Retinal pigment epithelial cell (primary cell): ENCODE measurements at regions not wholly inside any gene's neighbourhood (a gene's known extent, or its start where the extent isn't known, plus 50 kb on each side); places are given as distances from the start of the nearest gene placed in this dataset.

ENCODE experiments used
- DNase-seq: peaks from one replicate; pipeline ENCODE4 v3.0.0-alpha.2; 2010; ENCODE audit warnings: low read depth
- H3K4me3 ChIP-seq: 2 replicates; pipeline ENCODE4 v1.5.1; 2011; ENCODE audit warnings: mild to moderate bottlenecking, low read length, control low read depth, moderate library complexity
- TF ChIP-seq, protein P1 (sequence below): conservative IDR thresholded peaks from 2 replicates; pipeline ENCODE4 v1.5.1; 2011; ENCODE audit warnings: low read depth, low read length, control low read depth, inconsistent platforms

DNA sequence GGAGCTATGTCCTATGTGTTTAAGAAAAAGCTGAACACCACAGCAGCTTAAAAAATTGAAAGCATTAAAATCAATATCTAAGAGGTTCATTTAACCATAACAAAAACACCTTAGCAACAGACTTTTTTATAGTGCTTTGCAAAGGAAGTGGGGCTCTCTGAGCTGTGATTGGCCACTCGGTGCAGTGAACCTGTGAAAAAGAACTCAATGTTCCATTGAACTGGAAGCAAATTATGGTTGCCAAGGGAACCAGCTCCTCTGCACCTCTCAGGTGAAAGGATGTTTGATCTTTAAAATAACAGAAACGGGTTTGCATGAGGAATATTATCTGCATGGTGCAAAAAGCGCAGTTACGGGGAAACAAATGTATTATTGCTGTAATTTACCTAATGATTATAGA lies 149.4 kb downstream of the SNAPC1 start:
- DNase-seq, result no peak
- no peak overlapping the region for H3K4me3 ChIP-seq
- TF ChIP-seq, protein P1, sequence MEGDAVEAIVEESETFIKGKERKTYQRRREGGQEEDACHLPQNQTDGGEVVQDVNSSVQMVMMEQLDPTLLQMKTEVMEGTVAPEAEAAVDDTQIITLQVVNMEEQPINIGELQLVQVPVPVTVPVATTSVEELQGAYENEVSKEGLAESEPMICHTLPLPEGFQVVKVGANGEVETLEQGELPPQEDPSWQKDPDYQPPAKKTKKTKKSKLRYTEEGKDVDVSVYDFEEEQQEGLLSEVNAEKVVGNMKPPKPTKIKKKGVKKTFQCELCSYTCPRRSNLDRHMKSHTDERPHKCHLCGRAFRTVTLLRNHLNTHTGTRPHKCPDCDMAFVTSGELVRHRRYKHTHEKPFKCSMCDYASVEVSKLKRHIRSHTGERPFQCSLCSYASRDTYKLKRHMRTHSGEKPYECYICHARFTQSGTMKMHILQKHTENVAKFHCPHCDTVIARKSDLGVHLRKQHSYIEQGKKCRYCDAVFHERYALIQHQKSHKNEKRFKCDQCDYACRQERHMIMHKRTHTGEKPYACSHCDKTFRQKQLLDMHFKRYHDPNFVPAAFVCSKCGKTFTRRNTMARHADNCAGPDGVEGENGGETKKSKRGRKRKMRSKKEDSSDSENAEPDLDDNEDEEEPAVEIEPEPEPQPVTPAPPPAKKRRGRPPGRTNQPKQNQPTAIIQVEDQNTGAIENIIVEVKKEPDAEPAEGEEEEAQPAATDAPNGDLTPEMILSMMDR, result no peak

DNA sequence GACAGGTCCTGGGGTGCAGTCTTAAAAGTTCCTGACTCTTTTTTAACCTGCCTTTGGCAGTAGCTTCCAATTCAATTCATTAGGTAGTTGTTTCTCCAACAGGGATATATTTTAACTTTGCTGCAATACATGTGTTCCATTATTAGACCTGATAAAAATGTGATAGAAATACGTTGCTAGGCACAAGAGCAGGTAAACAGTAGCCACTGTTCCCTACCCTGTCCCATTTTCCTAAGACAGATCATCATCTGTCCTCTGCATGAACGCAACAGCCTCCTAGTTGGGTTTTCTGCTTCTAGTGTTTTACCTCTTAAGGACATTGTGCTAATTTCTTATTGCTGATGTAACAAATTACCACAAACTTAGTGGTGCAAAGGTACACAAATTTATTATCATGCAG lies 156.8 kb downstream of the SNAPC1 start:
- DNase-seq, result no peak
- TF ChIP-seq, protein P1, result no peak
- no peak overlapping the region for H3K4me3 ChIP-seq

DNA sequence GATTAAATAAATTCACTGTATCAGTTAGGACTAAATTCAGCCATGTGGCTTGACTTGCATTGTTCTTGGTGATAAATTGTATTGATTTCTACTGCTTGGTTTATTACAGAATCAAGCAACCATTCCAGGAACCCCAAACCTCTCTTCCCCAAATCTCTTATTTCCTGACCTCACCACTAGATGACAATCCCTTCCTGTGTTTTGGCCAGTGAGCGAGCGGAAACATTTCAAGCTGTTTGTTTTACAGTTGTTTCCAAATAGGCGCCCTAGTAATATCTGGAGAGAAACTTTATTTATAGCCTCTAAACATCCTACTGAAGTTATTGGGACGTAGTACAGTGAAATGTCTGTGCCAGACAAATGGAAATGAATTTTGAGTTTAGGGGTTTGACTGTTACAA lies 161.1 kb downstream of the SNAPC1 start:
- no peak for DNase-seq
- TF ChIP-seq, protein P1, result peak; percentile 12
- H3K4me3 ChIP-seq, result no peak overlapping the region

DNA sequence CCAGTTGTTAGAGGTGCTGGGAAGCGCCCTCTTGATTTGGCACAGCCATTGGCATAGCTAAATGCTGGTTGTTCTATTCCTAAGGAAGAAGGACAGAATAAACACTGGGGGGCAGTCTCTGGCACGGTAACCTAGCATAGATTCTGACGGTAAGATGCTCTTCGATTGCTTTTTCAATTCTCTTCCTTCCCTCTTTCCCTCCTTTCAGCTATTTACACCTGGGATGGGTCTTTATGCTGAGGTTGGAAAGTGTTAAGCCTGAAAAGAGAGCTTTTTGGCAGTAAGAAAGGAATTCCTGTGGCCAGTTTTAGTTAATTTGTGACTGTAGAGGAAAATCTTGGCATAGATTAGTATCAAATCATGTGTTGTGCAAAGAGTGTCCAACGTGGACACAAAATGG lies 162.8 kb downstream of the SNAPC1 start:
- DNase-seq, result no peak
- TF ChIP-seq, protein P1, result peak; percentile 43
- no peak overlapping the region for H3K4me3 ChIP-seq

DNA sequence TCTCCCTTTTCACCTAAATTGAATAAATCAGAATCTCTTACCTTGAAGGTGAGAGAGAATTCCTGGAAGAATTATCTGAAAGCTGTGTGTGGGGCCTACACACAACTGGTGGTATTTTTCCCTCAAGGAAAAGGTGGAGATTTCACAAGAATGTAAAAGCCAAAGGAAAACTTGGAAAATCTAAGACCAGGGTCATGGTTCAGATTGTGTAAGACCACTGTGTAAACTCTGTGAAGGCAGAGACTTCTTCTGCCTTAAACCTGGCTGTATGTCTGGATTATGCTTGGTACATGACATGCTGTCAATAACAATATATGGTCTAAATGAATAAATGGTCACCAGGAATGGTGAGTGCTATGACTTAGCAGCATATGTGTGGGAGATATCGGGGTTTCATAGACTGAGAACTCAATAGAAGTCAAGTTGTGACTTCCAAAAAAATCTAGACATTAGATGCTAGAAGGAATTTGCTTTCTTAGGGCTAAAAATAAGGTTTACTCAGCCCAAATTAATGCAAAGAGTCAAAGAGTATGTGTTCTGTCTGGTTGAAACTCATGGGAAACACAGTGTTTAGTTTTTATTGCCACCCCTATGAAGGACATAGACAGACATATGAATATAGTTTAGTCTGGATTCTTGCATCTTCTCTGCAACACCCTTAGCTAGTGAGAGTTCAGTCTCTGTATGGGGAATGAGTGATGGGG lies 163.7 kb downstream of the SNAPC1 start:
- no peak overlapping the region for H3K4me3 ChIP-seq
- DNase-seq, result no peak
- TF ChIP-seq, protein P1, result no peak

DNA sequence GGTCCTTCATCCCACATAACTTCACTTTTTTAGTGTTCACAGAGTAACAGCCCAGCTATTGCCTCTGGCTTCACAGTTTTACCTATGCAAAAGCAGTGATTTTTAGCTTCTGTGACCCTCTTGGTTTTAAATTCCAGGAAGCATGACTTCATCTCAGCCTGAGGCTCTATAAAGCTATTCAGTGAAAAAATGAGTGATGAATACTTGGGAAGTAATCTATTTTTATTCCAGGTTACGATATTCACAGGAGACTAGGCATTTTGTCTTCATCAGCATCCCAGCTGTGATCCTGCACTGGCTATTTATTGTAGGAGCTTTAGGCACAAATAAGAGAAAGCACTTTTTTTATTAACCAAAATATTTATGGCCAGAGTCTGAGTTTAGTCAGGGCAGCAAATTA lies 164.8 kb downstream of the SNAPC1 start:
- no peak overlapping the region for H3K4me3 ChIP-seq
- TF ChIP-seq, protein P1, result no peak
- no peak for DNase-seq

DNA sequence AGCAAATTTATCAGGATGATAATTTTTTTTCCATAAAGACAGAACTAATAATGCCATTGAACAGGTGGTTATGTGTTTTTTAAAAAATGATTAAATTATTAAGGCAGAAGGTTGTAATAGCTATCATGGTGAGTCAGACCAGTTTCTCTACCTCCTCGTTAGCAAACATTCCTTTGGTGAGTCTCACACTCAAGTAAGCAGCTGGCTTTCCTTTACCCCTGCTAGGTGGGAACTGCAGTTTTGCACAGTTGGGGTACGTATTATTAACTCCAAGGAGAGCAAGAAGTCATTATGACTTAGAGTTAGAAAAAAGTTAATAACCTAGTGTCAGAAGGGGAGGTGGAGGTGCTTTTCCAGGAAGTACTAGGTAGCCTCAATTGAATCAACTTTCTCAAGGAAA lies 165.3 kb downstream of the SNAPC1 start:
- H3K4me3 ChIP-seq, result no peak overlapping the region
- peak; percentile 48 for DNase-seq
- TF ChIP-seq, protein P1, result no peak
